H1 (cell line): ENCODE measurements at regions not wholly inside any gene's neighbourhood (a gene's known extent, or its start where the extent isn't known, plus 50 kb on each side); places are given as distances from the start of the nearest gene placed in this dataset.

Experiments used
- ASH2L ChIP-seq: fragments of 200-600, 300-600 bp; sonication (generic); IDR thresholded peaks from one replicate; pipeline ENCODE4 v1.7.1; 2017; ENCODE audit warnings: low read length
- CTCF ChIP-seq, 3 experiments: IDR thresholded peaks; 1 replicate in 2 of 3; 2 replicates in 1 of 3; pipeline versions ENCODE4 v1.5.1 to v1.6.1; 2011; ENCODE audit warnings: low read length in 3 of 3, mild to moderate bottlenecking in 3 of 3, inconsistent platforms in 2 of 3, low read depth in 1 of 3, moderate library complexity in 1 of 3; ENCODE audit not compliant: insufficient read depth in 1 of 3; ENCODE audit errors: control extremely low read depth in 1 of 3
- EZH2 ChIP-seq: fragments of 200-600 bp; sonication (generic); IDR thresholded peaks from 2 replicates; pipeline ENCODE4 v1.7.1; 2012; ENCODE audit warnings: low read depth, mild to moderate bottlenecking, moderate library complexity, low read length, inconsistent platforms; ENCODE audit not compliant: severe bottlenecking
- PHF8 ChIP-seq: fragments of 200-600 bp; sonication (generic); conservative IDR thresholded peaks from 2 replicates; pipeline ENCODE4 v1.7.1; 2012; ENCODE audit warnings: low read depth, mild to moderate bottlenecking, inconsistent platforms, low read length, moderate library complexity
- RNF2 ChIP-seq: fragments of 200-900, 300-1000 bp; sonication (generic); IDR thresholded peaks from 2 replicates; pipeline ENCODE4 v1.7.1; 2016; ENCODE audit warnings: borderline replicate concordance, low read depth, mild to moderate bottlenecking, antibody characterized with exemption, low read length; ENCODE audit not compliant: poor library complexity, severe bottlenecking; ENCODE audit errors: missing control alignments
- SP2 ChIP-seq: IDR thresholded peaks from 2 replicates; pipeline ENCODE4 v1.6.1; 2012; ENCODE audit warnings: mild to moderate bottlenecking, low read length, inconsistent platforms
- SP4 ChIP-seq: IDR thresholded peaks from 2 replicates; pipeline ENCODE4 v1.6.1; 2012; ENCODE audit warnings: low read length, inconsistent platforms
- ZNF274 ChIP-seq: IDR thresholded peaks from 2 replicates; pipeline ENCODE4 v1.7.0; 2012; ENCODE audit warnings: low read length, borderline replicate concordance; ENCODE audit errors: extremely low read depth
- TF ChIP-seq, protein P1 (sequence below): fragments of 300-600 bp; sonication (generic); IDR thresholded peaks from 2 replicates; pipeline ENCODE4 v1.7.1; 2012; ENCODE audit warnings: low read length, moderate library complexity, mild to moderate bottlenecking, inconsistent platforms; ENCODE audit not compliant: insufficient replicate concordance

- TF ChIP-seq, protein P1, sequence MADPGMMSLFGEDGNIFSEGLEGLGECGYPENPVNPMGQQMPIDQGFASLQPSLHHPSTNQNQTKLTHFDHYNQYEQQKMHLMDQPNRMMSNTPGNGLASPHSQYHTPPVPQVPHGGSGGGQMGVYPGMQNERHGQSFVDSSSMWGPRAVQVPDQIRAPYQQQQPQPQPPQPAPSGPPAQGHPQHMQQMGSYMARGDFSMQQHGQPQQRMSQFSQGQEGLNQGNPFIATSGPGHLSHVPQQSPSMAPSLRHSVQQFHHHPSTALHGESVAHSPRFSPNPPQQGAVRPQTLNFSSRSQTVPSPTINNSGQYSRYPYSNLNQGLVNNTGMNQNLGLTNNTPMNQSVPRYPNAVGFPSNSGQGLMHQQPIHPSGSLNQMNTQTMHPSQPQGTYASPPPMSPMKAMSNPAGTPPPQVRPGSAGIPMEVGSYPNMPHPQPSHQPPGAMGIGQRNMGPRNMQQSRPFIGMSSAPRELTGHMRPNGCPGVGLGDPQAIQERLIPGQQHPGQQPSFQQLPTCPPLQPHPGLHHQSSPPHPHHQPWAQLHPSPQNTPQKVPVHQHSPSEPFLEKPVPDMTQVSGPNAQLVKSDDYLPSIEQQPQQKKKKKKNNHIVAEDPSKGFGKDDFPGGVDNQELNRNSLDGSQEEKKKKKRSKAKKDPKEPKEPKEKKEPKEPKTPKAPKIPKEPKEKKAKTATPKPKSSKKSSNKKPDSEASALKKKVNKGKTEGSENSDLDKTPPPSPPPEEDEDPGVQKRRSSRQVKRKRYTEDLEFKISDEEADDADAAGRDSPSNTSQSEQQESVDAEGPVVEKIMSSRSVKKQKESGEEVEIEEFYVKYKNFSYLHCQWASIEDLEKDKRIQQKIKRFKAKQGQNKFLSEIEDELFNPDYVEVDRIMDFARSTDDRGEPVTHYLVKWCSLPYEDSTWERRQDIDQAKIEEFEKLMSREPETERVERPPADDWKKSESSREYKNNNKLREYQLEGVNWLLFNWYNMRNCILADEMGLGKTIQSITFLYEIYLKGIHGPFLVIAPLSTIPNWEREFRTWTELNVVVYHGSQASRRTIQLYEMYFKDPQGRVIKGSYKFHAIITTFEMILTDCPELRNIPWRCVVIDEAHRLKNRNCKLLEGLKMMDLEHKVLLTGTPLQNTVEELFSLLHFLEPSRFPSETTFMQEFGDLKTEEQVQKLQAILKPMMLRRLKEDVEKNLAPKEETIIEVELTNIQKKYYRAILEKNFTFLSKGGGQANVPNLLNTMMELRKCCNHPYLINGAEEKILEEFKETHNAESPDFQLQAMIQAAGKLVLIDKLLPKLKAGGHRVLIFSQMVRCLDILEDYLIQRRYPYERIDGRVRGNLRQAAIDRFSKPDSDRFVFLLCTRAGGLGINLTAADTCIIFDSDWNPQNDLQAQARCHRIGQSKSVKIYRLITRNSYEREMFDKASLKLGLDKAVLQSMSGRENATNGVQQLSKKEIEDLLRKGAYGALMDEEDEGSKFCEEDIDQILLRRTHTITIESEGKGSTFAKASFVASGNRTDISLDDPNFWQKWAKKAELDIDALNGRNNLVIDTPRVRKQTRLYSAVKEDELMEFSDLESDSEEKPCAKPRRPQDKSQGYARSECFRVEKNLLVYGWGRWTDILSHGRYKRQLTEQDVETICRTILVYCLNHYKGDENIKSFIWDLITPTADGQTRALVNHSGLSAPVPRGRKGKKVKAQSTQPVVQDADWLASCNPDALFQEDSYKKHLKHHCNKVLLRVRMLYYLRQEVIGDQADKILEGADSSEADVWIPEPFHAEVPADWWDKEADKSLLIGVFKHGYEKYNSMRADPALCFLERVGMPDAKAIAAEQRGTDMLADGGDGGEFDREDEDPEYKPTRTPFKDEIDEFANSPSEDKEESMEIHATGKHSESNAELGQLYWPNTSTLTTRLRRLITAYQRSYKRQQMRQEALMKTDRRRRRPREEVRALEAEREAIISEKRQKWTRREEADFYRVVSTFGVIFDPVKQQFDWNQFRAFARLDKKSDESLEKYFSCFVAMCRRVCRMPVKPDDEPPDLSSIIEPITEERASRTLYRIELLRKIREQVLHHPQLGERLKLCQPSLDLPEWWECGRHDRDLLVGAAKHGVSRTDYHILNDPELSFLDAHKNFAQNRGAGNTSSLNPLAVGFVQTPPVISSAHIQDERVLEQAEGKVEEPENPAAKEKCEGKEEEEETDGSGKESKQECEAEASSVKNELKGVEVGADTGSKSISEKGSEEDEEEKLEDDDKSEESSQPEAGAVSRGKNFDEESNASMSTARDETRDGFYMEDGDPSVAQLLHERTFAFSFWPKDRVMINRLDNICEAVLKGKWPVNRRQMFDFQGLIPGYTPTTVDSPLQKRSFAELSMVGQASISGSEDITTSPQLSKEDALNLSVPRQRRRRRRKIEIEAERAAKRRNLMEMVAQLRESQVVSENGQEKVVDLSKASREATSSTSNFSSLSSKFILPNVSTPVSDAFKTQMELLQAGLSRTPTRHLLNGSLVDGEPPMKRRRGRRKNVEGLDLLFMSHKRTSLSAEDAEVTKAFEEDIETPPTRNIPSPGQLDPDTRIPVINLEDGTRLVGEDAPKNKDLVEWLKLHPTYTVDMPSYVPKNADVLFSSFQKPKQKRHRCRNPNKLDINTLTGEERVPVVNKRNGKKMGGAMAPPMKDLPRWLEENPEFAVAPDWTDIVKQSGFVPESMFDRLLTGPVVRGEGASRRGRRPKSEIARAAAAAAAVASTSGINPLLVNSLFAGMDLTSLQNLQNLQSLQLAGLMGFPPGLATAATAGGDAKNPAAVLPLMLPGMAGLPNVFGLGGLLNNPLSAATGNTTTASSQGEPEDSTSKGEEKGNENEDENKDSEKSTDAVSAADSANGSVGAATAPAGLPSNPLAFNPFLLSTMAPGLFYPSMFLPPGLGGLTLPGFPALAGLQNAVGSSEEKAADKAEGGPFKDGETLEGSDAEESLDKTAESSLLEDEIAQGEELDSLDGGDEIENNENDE: no peak
- TF ChIP-seq SP4: no peak
- TF ChIP-seq EZH2: no peak
- no peak for TF ChIP-seq PHF8
- no peak for TF ChIP-seq ZNF274
- TF ChIP-seq RNF2: no peak
- TF ChIP-seq SP2: no peak
- TF ChIP-seq CTCF (IDR thresholded peaks at IDR 0.05; ENCODE audit: control extremely low read depth in 1 of 3, insufficient read depth in 1 of 3, low read depth in 1 of 3, low read length in 3 of 3): peak in 2 of 3 experiments; percentile 31 to 47; a peak in 3 of 4 replicates
- TF ChIP-seq ASH2L: no peak
Measured at GRCh38 chr18:32550963-32551362, 80.3 kb upstream of the GAREM1 start (continued).
